H9 (cell line): ENCODE measurements at regions not wholly inside any gene's neighbourhood (a gene's known extent, or its start where the extent isn't known, plus 50 kb on each side); places are given as distances from the start of the nearest gene placed in this dataset.

Experiments
- DNase-seq: peaks from one replicate; pipeline ENCODE4 v3.0.0-alpha.2; 2017
- H2AFZ ChIP-seq: one replicate; pipeline ENCODE4 v1.6.1; 2013; ENCODE audit warnings: mild to moderate bottlenecking, low read length, control low read depth, moderate library complexity
- H2AK5ac ChIP-seq: 2 replicates; pipeline ENCODE4 v1.6.1; 2013; ENCODE audit warnings: low read length, control low read depth, mixed read lengths; ENCODE audit not compliant: insufficient read length
- H2BK120ac ChIP-seq: one replicate; pipeline ENCODE4 v1.6.1; 2013; ENCODE audit warnings: low read depth, mild to moderate bottlenecking, low read length, control low read depth, inconsistent platforms; ENCODE audit not compliant: poor library complexity, severe bottlenecking
- H2BK12ac ChIP-seq: 2 replicates; pipeline ENCODE4 v1.6.1; 2013; ENCODE audit warnings: low read length, control low read depth, mixed read lengths, low read depth; ENCODE audit not compliant: insufficient read length
- H2BK15ac ChIP-seq: 2 replicates; pipeline ENCODE4 v1.6.1; 2013; ENCODE audit warnings: low read depth, low read length, control low read depth
- H2BK20ac ChIP-seq: one replicate; pipeline ENCODE4 v1.6.1; 2013; ENCODE audit warnings: low read depth, mild to moderate bottlenecking, low read length, control low read depth, inconsistent platforms; ENCODE audit not compliant: poor library complexity, severe bottlenecking
- H2BK5ac ChIP-seq: 2 replicates; pipeline ENCODE4 v1.6.1; 2013; ENCODE audit warnings: low read length, control low read depth, mixed read lengths; ENCODE audit not compliant: insufficient read length
- H3K14ac ChIP-seq: 2 replicates; pipeline ENCODE4 v1.6.1; 2013; ENCODE audit warnings: low read length, control low read depth; ENCODE audit not compliant: insufficient read depth
- H3K18ac ChIP-seq: 2 replicates; pipeline ENCODE4 v1.6.1; 2013; ENCODE audit warnings: low read depth, mild to moderate bottlenecking, mixed read lengths, low read length, control low read depth; ENCODE audit not compliant: insufficient read length
- H3K23ac ChIP-seq: 2 replicates; pipeline ENCODE4 v1.6.1; 2013; ENCODE audit warnings: low read length, control low read depth, mixed read lengths, low read depth; ENCODE audit not compliant: insufficient read length
- H3K23me2 ChIP-seq: 2 replicates; pipeline ENCODE4 v1.6.1; 2013; ENCODE audit warnings: low read depth, mild to moderate bottlenecking, mixed read lengths, low read length, control low read depth; ENCODE audit not compliant: insufficient read length, poor library complexity, severe bottlenecking
- H3K27ac ChIP-seq: 2 replicates; pipeline ENCODE4 v1.5.1; 2013; ENCODE audit warnings: low read length, control low read depth, mixed read lengths, low read depth; ENCODE audit not compliant: insufficient read length
- H3K27me3 ChIP-seq: 2 replicates; pipeline ENCODE4 v1.6.1; 2013; ENCODE audit warnings: low read length, control low read depth, inconsistent platforms; ENCODE audit not compliant: insufficient read depth
- H3K4ac ChIP-seq: 2 replicates; pipeline ENCODE4 v1.6.1; 2013; ENCODE audit warnings: low read depth, mild to moderate bottlenecking, control low read depth, inconsistent platforms, low read length, moderate library complexity
- H3K4me1 ChIP-seq: 2 replicates; pipeline ENCODE4 v1.6.1; 2013; ENCODE audit warnings: low read length, control low read depth, inconsistent platforms; ENCODE audit not compliant: insufficient read depth
- H3K4me2 ChIP-seq: 2 replicates; pipeline ENCODE4 v1.6.1; 2013; ENCODE audit warnings: low read length, control low read depth, mixed read lengths; ENCODE audit not compliant: insufficient read length, insufficient read depth
- H3K56ac ChIP-seq: 2 replicates; pipeline ENCODE4 v1.6.1; 2013; ENCODE audit warnings: low read depth, mild to moderate bottlenecking, mixed read lengths, low read length, control low read depth; ENCODE audit not compliant: insufficient read length
- H3K79me1 ChIP-seq: 2 replicates; pipeline ENCODE4 v1.6.1; 2013; ENCODE audit warnings: low read depth, mild to moderate bottlenecking, moderate library complexity, low read length, control low read depth, inconsistent platforms; ENCODE audit not compliant: insufficient read depth, poor library complexity, severe bottlenecking
- H3K79me2 ChIP-seq: 2 replicates; pipeline ENCODE4 v1.6.1; 2013; ENCODE audit warnings: low read length, control low read depth, inconsistent platforms; ENCODE audit not compliant: insufficient read depth
- H3K9ac ChIP-seq: 2 replicates; pipeline ENCODE4 v1.6.1; 2013; ENCODE audit warnings: low read length, control low read depth, mixed read lengths; ENCODE audit not compliant: insufficient read length; ENCODE audit errors: extremely low read depth
- H3K9me3 ChIP-seq: one replicate; pipeline ENCODE4 v1.6.1; 2013; ENCODE audit warnings: low read depth, low read length, inconsistent platforms; ENCODE audit not compliant: control insufficient read depth
- H3T11ph ChIP-seq: one replicate; pipeline ENCODE4 v1.6.1; 2013; ENCODE audit warnings: mild to moderate bottlenecking, low read length, control low read depth, inconsistent platforms
- H4K20me1 ChIP-seq: one replicate; pipeline ENCODE4 v1.6.1; 2013; ENCODE audit not compliant: control insufficient read depth, insufficient read length, insufficient read depth
- H4K5ac ChIP-seq: 2 replicates; pipeline ENCODE4 v1.6.1; 2013; ENCODE audit warnings: low read depth, mild to moderate bottlenecking, mixed read lengths, low read length, control low read depth; ENCODE audit not compliant: insufficient read length
- H4K8ac ChIP-seq: replicated peaks from 2 replicates; pipeline ENCODE4 v1.6.1; 2013; ENCODE audit warnings: low read length, control low read depth, mixed read lengths, low read depth; ENCODE audit not compliant: insufficient read length
- H4K91ac ChIP-seq: 2 replicates; pipeline ENCODE4 v1.6.1; 2013; ENCODE audit warnings: low read depth, mild to moderate bottlenecking, moderate library complexity, mixed read lengths, low read length, control low read depth; ENCODE audit not compliant: insufficient read length
- H3K27ac Mint-ChIP-seq, 3 experiments: 2 replicates in 2 of 3; 3 replicates in 1 of 3; pipeline ENCODE4 v1.8.0; 2020 to 2021; ENCODE audit warnings: mixed read lengths in 3 of 3, mild to moderate bottlenecking in 1 of 3, moderate library complexity in 1 of 3
- H3K27me3 Mint-ChIP-seq: 2 replicates; pipeline ENCODE4 v1.8.0; 2021; ENCODE audit warnings: low read depth, mild to moderate bottlenecking, moderate library complexity, mixed read lengths
- H3K36me3 Mint-ChIP-seq, 3 experiments: 2 replicates in 2 of 3; 3 replicates in 1 of 3; pipeline ENCODE4 v1.8.0; 2020 to 2021; ENCODE audit warnings: low read depth in 3 of 3, mixed read lengths in 3 of 3; ENCODE audit not compliant: insufficient read depth in 1 of 3
- H3K4me1 Mint-ChIP-seq, 2 experiments: 2 replicates each; pipeline ENCODE4 v1.8.0; 2020; ENCODE audit warnings: mixed read lengths in 2 of 2
- H3K4me3 Mint-ChIP-seq, 2 experiments: 2 replicates in 1 of 2; 3 replicates in 1 of 2; pipeline ENCODE4 v1.8.0; 2020 to 2021; ENCODE audit warnings: mild to moderate bottlenecking in 2 of 2, mixed read lengths in 2 of 2, moderate library complexity in 1 of 2
- H3K9me3 Mint-ChIP-seq, 2 experiments: 2 replicates in 1 of 2; 3 replicates in 1 of 2; pipeline ENCODE4 v1.8.0; 2020; ENCODE audit warnings: mild to moderate bottlenecking in 2 of 2, mixed read lengths in 2 of 2, moderate library complexity in 1 of 2
- WGBS: extraction: QIAGEN DNeasy Blood & Tissue Kit; methylation state at CpG from one replicate; pipeline ENCODE4 v1.1.7; 2013; ENCODE audit warnings: missing lambda C conversion rate, low lambda C conversion rate, mixed read lengths; ENCODE audit not compliant: insufficient read length; ENCODE audit errors: extremely low coverage; 5-methylcytosine and 5-hydroxymethylcytosine counted together
- TF ChIP-seq, protein P1 (sequence below): fragments of 200-600 bp; sonication (generic); conservative IDR thresholded peaks from 3 replicates; pipeline ENCODE4 v1.8.0; 2021; ENCODE audit warnings: antibody characterized with exemption, mild to moderate bottlenecking

DNA sequence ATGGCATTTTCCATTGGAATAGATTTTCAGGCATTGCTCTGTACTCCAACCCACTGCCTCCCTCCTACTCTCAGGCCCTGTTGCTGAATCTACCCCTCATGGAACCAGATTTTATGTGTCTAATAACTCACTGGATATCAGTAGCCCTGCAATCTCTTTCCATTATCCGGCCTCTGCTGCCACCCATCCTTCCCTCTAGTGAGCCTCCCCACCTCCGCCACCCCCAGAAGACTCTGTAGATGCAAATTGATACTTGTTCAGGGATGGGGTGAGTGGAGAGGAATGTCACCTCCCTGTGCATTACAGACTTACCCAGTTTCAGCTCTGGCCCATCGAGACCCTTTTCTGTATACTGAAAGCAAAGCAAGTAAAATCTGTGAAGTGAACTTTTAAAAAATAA lies 52.3 kb upstream of the PHYHIPL start:
- Histone ChIP-seq H3K4me2 (no peak overlapping the region), H4K91ac (no peak overlapping the region), H4K5ac (no peak overlapping the region), H3K27ac (no peak overlapping the region), H3K23me2 (no peaks in the 10 kb centered on the region), H3K9me3 (no peaks in the 10 kb centered on the region), H3K9ac (no peak overlapping the region), H3T11ph (no peak overlapping the region), H3K56ac (no peak overlapping the region), H2BK120ac (no peak overlapping the region), H2BK12ac (no peak overlapping the region), H3K27me3 (no peaks in the 10 kb centered on the region), H2AK5ac (no peak overlapping the region), H2AFZ (no peak overlapping the region), H3K79me2 (no peaks in the 10 kb centered on the region), H3K4ac (no peak overlapping the region), H4K20me1 (no peaks in the 10 kb centered on the region), H2BK15ac (no peak overlapping the region), H3K23ac (no peak overlapping the region), H2BK5ac (no peak overlapping the region), H3K14ac (no peak overlapping the region), H3K18ac (no peak overlapping the region), H4K8ac (no peak overlapping the region), H2BK20ac (no peak overlapping the region), H3K79me1 (no peaks in the 10 kb centered on the region), H3K4me1 (no peaks in the 10 kb centered on the region)
- DNase-seq, result no peak
- H3K27me3 Mint-ChIP-seq, result no peaks in the 10 kb centered on the region; the same call in none of the 2 replicates
- WGBS, result no CpG with 5 or more reads among the region's 3 CpGs
- peaks cover 3 to 4% of the 10 kb centered on the region in 2 experiments; a peak in 4 of 5 replicates for H3K9me3 Mint-ChIP-seq
- TF ChIP-seq, protein P1, sequence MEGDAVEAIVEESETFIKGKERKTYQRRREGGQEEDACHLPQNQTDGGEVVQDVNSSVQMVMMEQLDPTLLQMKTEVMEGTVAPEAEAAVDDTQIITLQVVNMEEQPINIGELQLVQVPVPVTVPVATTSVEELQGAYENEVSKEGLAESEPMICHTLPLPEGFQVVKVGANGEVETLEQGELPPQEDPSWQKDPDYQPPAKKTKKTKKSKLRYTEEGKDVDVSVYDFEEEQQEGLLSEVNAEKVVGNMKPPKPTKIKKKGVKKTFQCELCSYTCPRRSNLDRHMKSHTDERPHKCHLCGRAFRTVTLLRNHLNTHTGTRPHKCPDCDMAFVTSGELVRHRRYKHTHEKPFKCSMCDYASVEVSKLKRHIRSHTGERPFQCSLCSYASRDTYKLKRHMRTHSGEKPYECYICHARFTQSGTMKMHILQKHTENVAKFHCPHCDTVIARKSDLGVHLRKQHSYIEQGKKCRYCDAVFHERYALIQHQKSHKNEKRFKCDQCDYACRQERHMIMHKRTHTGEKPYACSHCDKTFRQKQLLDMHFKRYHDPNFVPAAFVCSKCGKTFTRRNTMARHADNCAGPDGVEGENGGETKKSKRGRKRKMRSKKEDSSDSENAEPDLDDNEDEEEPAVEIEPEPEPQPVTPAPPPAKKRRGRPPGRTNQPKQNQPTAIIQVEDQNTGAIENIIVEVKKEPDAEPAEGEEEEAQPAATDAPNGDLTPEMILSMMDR, result no peak
- H3K4me3 Mint-ChIP-seq, result no peak overlapping the region
- no peaks in the 10 kb centered on the region for H3K4me1 Mint-ChIP-seq
- no peak overlapping the region for H3K27ac Mint-ChIP-seq
- H3K36me3 Mint-ChIP-seq, result peaks cover 0 to 4% (median 0%) of the 10 kb centered on the region in 3 experiments; a peak in 2 of 7 replicates
